CD4-positive, alpha-beta memory T cell (primary cell): ENCODE measurements at regions not wholly inside any gene's neighbourhood (a gene's known extent, or its start where the extent isn't known, plus 50 kb on each side); places are given as distances from the start of the nearest gene placed in this dataset.

ENCODE experiments used
- CTCF ChIA-PET: fragments of 350-600 bp; sonication (Branson Sonifier 250); formaldehyde crosslinking; loops from one replicate; lab custom pipeline; 2021; ENCODE audit warnings: inconsistent platforms; ENCODE audit not compliant: partially characterized antibody; lab: Charles Lee
- POLR2A ChIA-PET: fragments of 350-600 bp; sonication (Branson Sonifier 250); formaldehyde crosslinking; loops from one replicate; lab custom pipeline; 2021; ENCODE audit not compliant: partially characterized antibody; lab: Charles Lee
- DNase-seq, 5 donors: peaks; one replicate each; pipeline versions ENCODE4 v3.0.0 to v3.0.0-alpha.2; 2020 to 2022; ENCODE audit warnings: mixed read lengths in 1 of 5
- H3K27ac ChIP-seq: one replicate; pipeline ENCODE4 v1.7.0; 2013; ENCODE audit warnings: low read depth, low read length
- H3K27me3 ChIP-seq: 2 replicates; pipeline ENCODE4 v1.7.0; 2013; ENCODE audit warnings: mild to moderate bottlenecking, low read length, moderate library complexity; ENCODE audit not compliant: insufficient read depth
- H3K36me3 ChIP-seq: 2 replicates; pipeline ENCODE4 v1.7.0; 2013; ENCODE audit warnings: mild to moderate bottlenecking, low read length, moderate library complexity; ENCODE audit not compliant: insufficient read depth
- H3K4me1 ChIP-seq: 2 replicates; pipeline ENCODE4 v1.7.0; 2013; ENCODE audit warnings: mild to moderate bottlenecking, low read length, moderate library complexity; ENCODE audit not compliant: insufficient read depth
- H3K4me3 ChIP-seq, 2 donors: one replicate each; pipeline ENCODE4 v1.7.0; 2013; ENCODE audit warnings: low read length in 2 of 2, mild to moderate bottlenecking in 1 of 2
- H3K9me3 ChIP-seq, 2 donors: one replicate each; pipeline ENCODE4 v1.7.0; 2013; ENCODE audit warnings: low read length in 2 of 2, control low read depth in 1 of 2; ENCODE audit not compliant: control insufficient read depth in 1 of 2
- H3K27ac Mint-ChIP-seq, 7 donors: one replicate each; pipeline ENCODE4 v1.8.0; 2020 to 2021; ENCODE audit warnings: mixed read lengths in 7 of 7, mild to moderate bottlenecking in 6 of 7, inconsistent platforms in 3 of 7, moderate library complexity in 3 of 7
- H3K27me3 Mint-ChIP-seq, 2 donors: one replicate each; pipeline ENCODE4 v1.8.0; 2020 to 2021; ENCODE audit warnings: mixed read lengths in 2 of 2
- H3K36me3 Mint-ChIP-seq, 2 donors: one replicate each; pipeline ENCODE4 v1.8.0; 2020 to 2021; ENCODE audit warnings: mixed read lengths in 2 of 2, inconsistent platforms in 1 of 2, mild to moderate bottlenecking in 1 of 2
- H3K4me1 Mint-ChIP-seq, 4 donors: one replicate each; pipeline ENCODE4 v1.8.0; 2020 to 2021; ENCODE audit warnings: mixed read lengths in 4 of 4, mild to moderate bottlenecking in 1 of 4
- H3K4me3 Mint-ChIP-seq, 8 donors: one replicate each; pipeline ENCODE4 v1.8.0; 2020 to 2021; ENCODE audit warnings: mixed read lengths in 8 of 8, mild to moderate bottlenecking in 7 of 8, moderate library complexity in 6 of 8, inconsistent platforms in 3 of 8
- H3K9me3 Mint-ChIP-seq, 8 donors: one replicate each; pipeline ENCODE4 v1.8.0; 2020 to 2021; ENCODE audit warnings: mixed read lengths in 8 of 8, mild to moderate bottlenecking in 5 of 8, inconsistent platforms in 3 of 8, moderate library complexity in 1 of 8
- intact Hi-C: fragments of 100-400 bp; cut with micrococcal nuclease; formaldehyde crosslinking; loops from one replicate; pipeline ENCODE4 v1.15.1; 2023

- no peak overlapping the region for H3K27ac ChIP-seq
- H3K27ac Mint-ChIP-seq = no peak overlapping the region
- no peak overlapping the region for H3K4me3 ChIP-seq
- H3K27me3 ChIP-seq = no peaks in the 10 kb centered on the region
- no peak overlapping the region for H3K4me3 Mint-ChIP-seq
- no peaks in the 10 kb centered on the region for H3K4me1 Mint-ChIP-seq
- CTCF ChIA-PET = no interaction called here
- peaks cover 0 to 1% of the 10 kb centered on the region in 2 donors for H3K27me3 Mint-ChIP-seq
- intact Hi-C loops = no loop called here
- H3K4me1 ChIP-seq = no peaks in the 10 kb centered on the region
- H3K36me3 Mint-ChIP-seq = no peaks in the 10 kb centered on the region
- H3K9me3 Mint-ChIP-seq = peaks cover 0 to 13% (median 6%) of the 10 kb centered on the region in 8 donors
- POLR2A ChIA-PET = no interaction called here
- H3K9me3 ChIP-seq = no peaks in the 10 kb centered on the region
- no peaks in the 10 kb centered on the region for H3K36me3 ChIP-seq
- no peak for DNase-seq
These were observed 78.6 kb upstream of the GLI3 start for GRCh38 chr7:42315631-42316030.

- Mint-ChIP-seq H3K9me3 (peaks cover 0 to 13% (median 6%) of the 10 kb centered on the region in 8 donors), H3K4me3 (no peak overlapping the region), H3K4me1 (no peaks in the 10 kb centered on the region), H3K36me3 (no peaks in the 10 kb centered on the region), H3K27ac (no peak overlapping the region), H3K27me3 (peaks cover 0 to 1% of the 10 kb centered on the region in 2 donors)
- intact Hi-C loops = no loop called here
- H3K9me3 ChIP-seq = no peaks in the 10 kb centered on the region
- H3K4me3 ChIP-seq = no peak overlapping the region
- ChIA-PET CTCF (no interaction called here), POLR2A (no interaction called here)
- no peaks in the 10 kb centered on the region for H3K4me1 ChIP-seq
- no peaks in the 10 kb centered on the region for H3K27me3 ChIP-seq
- no peak overlapping the region for H3K27ac ChIP-seq
- no peak for DNase-seq
- no peaks in the 10 kb centered on the region for H3K36me3 ChIP-seq
These were observed 78.1 kb upstream of the GLI3 start for GRCh38 chr7:42315103-42315502.

DNA sequence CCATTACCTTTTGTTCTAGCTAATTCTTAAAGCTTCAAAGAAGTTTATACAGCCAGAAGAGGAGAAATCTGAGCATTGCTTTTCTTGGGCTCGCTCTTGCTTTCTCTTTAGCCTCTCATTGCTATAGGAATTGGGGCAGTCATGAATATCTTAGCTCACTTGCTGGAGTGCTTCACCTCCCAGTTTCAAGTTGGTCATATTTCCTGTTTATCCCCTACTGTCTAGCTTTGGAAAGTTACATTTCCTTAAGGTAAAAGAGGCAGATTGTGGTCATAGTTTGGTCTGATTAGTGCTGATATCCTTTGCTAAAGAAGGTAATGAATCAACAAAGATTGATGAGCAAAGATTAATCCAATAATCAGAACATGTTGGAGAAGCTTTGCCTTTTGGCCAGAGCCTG lies 77.7 kb upstream of the GLI3 start:
- H3K27me3 ChIP-seq = no peaks in the 10 kb centered on the region
- Mint-ChIP-seq H3K4me1 (no peaks in the 10 kb centered on the region), H3K36me3 (no peaks in the 10 kb centered on the region), H3K27ac (no peak overlapping the region), H3K9me3 (peaks cover 0 to 13% (median 6%) of the 10 kb centered on the region in 8 donors), H3K4me3 (no peak overlapping the region), H3K27me3 (peaks cover 0 to 1% of the 10 kb centered on the region in 2 donors)
- CTCF ChIA-PET = no interaction called here
- H3K36me3 ChIP-seq = no peaks in the 10 kb centered on the region
- no peak overlapping the region for H3K27ac ChIP-seq
- no peak overlapping the region for H3K4me3 ChIP-seq
- H3K9me3 ChIP-seq = no peaks in the 10 kb centered on the region
- H3K4me1 ChIP-seq = no peaks in the 10 kb centered on the region
- intact Hi-C loops = no loop called here
- POLR2A ChIA-PET = no interaction called here
- DNase-seq = no peak

DNA sequence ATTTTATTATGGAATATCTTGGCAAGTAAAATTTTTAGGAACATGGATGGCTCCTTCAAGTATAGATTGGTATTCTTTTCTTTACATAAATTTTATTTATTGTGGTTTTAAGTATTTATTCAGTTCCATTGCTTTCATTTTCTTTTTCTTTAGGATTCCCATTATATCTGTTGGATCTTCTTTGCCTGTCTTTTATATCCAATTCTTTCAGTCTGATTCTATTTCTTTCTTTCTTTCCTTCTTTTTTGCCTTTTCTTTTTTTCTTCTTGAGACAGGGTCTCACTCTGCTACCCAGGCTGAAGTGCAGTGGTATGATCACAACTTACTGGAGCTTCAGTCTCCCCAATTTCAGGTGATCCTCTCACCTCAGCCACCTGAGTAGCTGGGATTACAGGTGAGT lies 74.2 kb upstream of the GLI3 start:
- Mint-ChIP-seq H3K9me3 (peaks cover 4 to 17% (median 7%) of the 10 kb centered on the region in 8 donors), H3K4me3 (no peak overlapping the region), H3K36me3 (no peaks in the 10 kb centered on the region), H3K4me1 (no peaks in the 10 kb centered on the region), H3K27ac (no peak overlapping the region), H3K27me3 (peaks cover 0 to 1% of the 10 kb centered on the region in 2 donors)
- H3K36me3 ChIP-seq = no peaks in the 10 kb centered on the region
- ChIA-PET POLR2A (no interaction called here), CTCF (no interaction called here)
- H3K4me1 ChIP-seq = no peaks in the 10 kb centered on the region
- intact Hi-C loops = no loop called here
- no peak overlapping the region for H3K27ac ChIP-seq
- H3K4me3 ChIP-seq = no peak overlapping the region
- no peak for DNase-seq
- H3K9me3 ChIP-seq = no peaks in the 10 kb centered on the region
- no peaks in the 10 kb centered on the region for H3K27me3 ChIP-seq

DNA sequence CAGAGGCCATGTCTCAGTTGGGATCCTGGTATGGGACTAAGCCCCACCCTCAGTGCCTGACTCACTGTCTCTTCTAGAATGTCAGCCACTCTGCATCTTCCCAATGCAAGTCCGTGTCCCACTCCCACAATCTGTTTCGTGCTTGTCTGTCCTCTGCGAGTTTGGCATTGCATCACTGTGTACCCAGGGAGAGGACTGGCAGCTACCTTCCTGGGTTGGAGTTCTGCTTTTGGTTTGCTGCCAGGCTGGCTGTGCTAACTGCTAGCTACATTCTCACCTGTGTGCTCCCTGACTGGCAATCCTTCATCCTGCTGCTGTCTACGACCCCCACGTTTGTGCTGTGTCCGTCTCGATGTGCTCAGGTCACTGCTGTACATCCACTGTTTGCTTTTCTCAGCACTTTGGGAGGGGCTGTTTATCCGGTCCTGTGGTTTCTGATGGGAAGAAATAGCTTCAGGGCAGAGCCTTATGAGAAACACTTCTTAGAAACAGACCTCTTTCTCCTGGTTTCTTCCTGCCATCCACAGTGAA lies 56.0 kb upstream of the GLI3 start:
- intact Hi-C loops = no loop called here
- Mint-ChIP-seq H3K27me3 (no peaks in the 10 kb centered on the region), H3K36me3 (no peaks in the 10 kb centered on the region), H3K9me3 (peaks cover 0 to 5% (median 0%) of the 10 kb centered on the region in 8 donors), H3K27ac (no peak overlapping the region), H3K4me3 (no peak overlapping the region), H3K4me1 (no peaks in the 10 kb centered on the region)
- POLR2A ChIA-PET = no interaction called here
- CTCF ChIA-PET = no interaction called here
- Histone ChIP-seq H3K36me3 (no peaks in the 10 kb centered on the region), H3K4me1 (no peaks in the 10 kb centered on the region), H3K27ac (no peak overlapping the region), H3K9me3 (no peaks in the 10 kb centered on the region), H3K27me3 (no peaks in the 10 kb centered on the region), H3K4me3 (no peak overlapping the region)
- no peak for DNase-seq

GRCh38 chr7:42289473-42289872 lies 52.5 kb upstream of the GLI3 start:
- H3K36me3 Mint-ChIP-seq = no peaks in the 10 kb centered on the region
- Histone ChIP-seq H3K27me3 (no peaks in the 10 kb centered on the region), H3K4me1 (no peaks in the 10 kb centered on the region), H3K36me3 (no peaks in the 10 kb centered on the region), H3K27ac (no peak overlapping the region), H3K4me3 (no peak overlapping the region), H3K9me3 (no peaks in the 10 kb centered on the region)
- H3K27ac Mint-ChIP-seq = no peak overlapping the region
- intact Hi-C loops = no loop called here
- peak overlapping the region in 1 of 8 donors; percentile 42 for H3K4me3 Mint-ChIP-seq
- no peak for DNase-seq
- no peaks in the 10 kb centered on the region for H3K4me1 Mint-ChIP-seq
- ChIA-PET POLR2A (no interaction called here), CTCF (no interaction called here)
- H3K27me3 Mint-ChIP-seq = no peaks in the 10 kb centered on the region
- peaks cover 0 to 5% (median 0%) of the 10 kb centered on the region in 8 donors for H3K9me3 Mint-ChIP-seq
